ENCODE measurements at regions not wholly inside any gene's neighbourhood (a gene's known extent, or its start where the extent isn't known, plus 50 kb on each side); places are given as distances from the start of the nearest gene placed in this dataset.

DNA sequence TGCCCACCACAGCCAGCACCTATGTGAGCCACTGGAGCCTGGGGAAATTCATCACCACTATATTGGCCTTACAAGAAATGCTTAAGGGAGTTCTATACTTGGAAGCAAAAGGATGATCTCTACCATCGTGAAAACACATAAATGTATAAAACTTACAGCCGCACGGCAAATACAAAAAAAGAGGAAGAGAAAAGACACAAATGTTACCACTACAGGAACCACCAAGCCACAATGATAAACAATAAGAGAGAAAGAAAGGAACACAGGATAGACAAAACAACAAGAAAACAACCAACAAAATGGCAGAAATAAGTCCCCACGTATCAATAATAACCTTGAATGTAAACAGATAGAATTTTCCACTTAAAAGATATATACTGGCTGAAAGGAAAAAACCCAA, 267.5 kb downstream of the TMEM121 start:
- CTCF ChIA-PET = no interaction called here
- intact Hi-C loops (cut with micrococcal nuclease; ENCODE audit: unreplicated experiment) = no loop called here
- Histone ChIP-seq H3K9me3 (ENCODE audit: low read depth, low read length, poor library complexity, severe bottlenecking) (no peaks in the 10 kb centered on the region), H3K27me3 (replicated peaks; ENCODE audit: insufficient read depth, low read depth, low read length, poor library complexity) (peaks cover 33% of the 10 kb centered on the region), H3K4me3 (ENCODE audit: low read depth, low read length, poor library complexity, severe bottlenecking) (no peak overlapping the region), H3K4me1 (ENCODE audit: insufficient read depth, low read length, poor library complexity, severe bottlenecking) (no peaks in the 10 kb centered on the region), H3K27ac (ENCODE audit: low read depth, low read length, poor library complexity, severe bottlenecking) (no peak overlapping the region), H3K36me3 (ENCODE audit: insufficient read depth, low read length, poor library complexity, severe bottlenecking) (no peaks in the 10 kb centered on the region)
- POLR2A ChIA-PET (ENCODE audit: low non-redundant PET) = no interaction called here
- TF ChIP-seq, protein P1, sequence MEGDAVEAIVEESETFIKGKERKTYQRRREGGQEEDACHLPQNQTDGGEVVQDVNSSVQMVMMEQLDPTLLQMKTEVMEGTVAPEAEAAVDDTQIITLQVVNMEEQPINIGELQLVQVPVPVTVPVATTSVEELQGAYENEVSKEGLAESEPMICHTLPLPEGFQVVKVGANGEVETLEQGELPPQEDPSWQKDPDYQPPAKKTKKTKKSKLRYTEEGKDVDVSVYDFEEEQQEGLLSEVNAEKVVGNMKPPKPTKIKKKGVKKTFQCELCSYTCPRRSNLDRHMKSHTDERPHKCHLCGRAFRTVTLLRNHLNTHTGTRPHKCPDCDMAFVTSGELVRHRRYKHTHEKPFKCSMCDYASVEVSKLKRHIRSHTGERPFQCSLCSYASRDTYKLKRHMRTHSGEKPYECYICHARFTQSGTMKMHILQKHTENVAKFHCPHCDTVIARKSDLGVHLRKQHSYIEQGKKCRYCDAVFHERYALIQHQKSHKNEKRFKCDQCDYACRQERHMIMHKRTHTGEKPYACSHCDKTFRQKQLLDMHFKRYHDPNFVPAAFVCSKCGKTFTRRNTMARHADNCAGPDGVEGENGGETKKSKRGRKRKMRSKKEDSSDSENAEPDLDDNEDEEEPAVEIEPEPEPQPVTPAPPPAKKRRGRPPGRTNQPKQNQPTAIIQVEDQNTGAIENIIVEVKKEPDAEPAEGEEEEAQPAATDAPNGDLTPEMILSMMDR (conservative IDR thresholded peaks at IDR 0.05; ENCODE audit: low read depth, low read length) = no peak
- no peak for TF ChIP-seq EZH2 (IDR thresholded peaks at IDR 0.05; ENCODE audit: borderline replicate concordance, low read depth, low read length, poor library complexity, severe bottlenecking)
- BruUV-seq (replicated peaks) = no TSS peak
- no peak for DNase-seq (ENCODE audit: low spot score)

DNA sequence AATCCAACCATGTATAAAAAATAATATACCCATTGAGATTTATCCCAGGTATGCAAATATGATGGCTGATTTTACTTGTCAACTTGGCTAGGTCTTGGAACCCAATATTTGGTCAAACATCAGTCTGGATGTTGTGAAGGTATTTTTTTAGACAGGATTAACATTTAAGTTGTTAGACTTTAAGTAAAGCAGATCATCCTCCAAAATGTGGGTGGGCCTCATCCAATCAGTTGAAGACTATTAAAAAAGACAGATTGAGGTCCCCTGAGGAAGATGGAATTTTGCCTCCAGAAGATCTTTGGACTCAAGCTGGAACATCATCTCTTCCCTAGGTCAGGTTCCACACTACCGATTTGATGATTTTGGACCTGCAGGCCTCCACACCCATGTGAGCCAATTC, 271.2 kb downstream of the TMEM121 start:
- ChIA-PET POLR2A (ENCODE audit: low non-redundant PET) (no interaction called here), CTCF (no interaction called here)
- no peak for DNase-seq (ENCODE audit: low spot score)
- H3K4me1 ChIP-seq (ENCODE audit: insufficient read depth, low read length, poor library complexity, severe bottlenecking) = no peaks in the 10 kb centered on the region
- no peaks in the 10 kb centered on the region for H3K36me3 ChIP-seq (ENCODE audit: insufficient read depth, low read length, poor library complexity, severe bottlenecking)
- no peaks in the 10 kb centered on the region for H3K9me3 ChIP-seq (ENCODE audit: low read depth, low read length, poor library complexity, severe bottlenecking)
- peaks cover 18% of the 10 kb centered on the region for H3K27me3 ChIP-seq (replicated peaks; ENCODE audit: insufficient read depth, low read depth, low read length, poor library complexity)
- BruUV-seq (replicated peaks) = no TSS peak
- H3K4me3 ChIP-seq (ENCODE audit: low read depth, low read length, poor library complexity, severe bottlenecking) = no peak overlapping the region
- intact Hi-C loops (cut with micrococcal nuclease; ENCODE audit: unreplicated experiment) = no loop called here
- no peak for TF ChIP-seq EZH2 (IDR thresholded peaks at IDR 0.05; ENCODE audit: borderline replicate concordance, low read depth, low read length, poor library complexity, severe bottlenecking)
- TF ChIP-seq, protein P1 (conservative IDR thresholded peaks at IDR 0.05; ENCODE audit: low read depth, low read length) = no peak
- no peak overlapping the region for H3K27ac ChIP-seq (ENCODE audit: low read depth, low read length, poor library complexity, severe bottlenecking)

DNA sequence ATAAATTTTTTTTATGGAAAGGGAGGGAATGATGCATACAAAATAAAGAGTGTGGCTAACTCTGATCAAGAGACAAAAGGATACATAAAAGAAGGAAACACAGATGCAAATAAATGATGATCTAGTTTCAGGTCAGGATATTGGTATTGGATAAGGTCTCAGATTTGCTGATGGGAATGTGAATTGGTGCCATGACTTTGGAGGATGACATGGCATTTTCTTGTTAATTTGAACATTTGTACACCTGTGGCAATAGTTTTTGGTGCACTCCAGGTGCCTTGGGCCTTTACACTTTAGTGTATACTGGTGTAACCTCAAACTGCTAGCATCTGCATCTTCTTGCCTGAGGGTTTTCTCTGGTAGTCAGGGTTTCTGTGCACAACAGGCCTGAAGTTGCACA, 279.3 kb downstream of the TMEM121 start:
- BruUV-seq (replicated peaks) = no TSS peak
- no peak overlapping the region for H3K27ac ChIP-seq (ENCODE audit: low read depth, low read length, poor library complexity, severe bottlenecking)
- TF ChIP-seq, protein P1 (conservative IDR thresholded peaks at IDR 0.05; ENCODE audit: low read depth, low read length) = no peak
- no peak for TF ChIP-seq EZH2 (IDR thresholded peaks at IDR 0.05; ENCODE audit: borderline replicate concordance, low read depth, low read length, poor library complexity, severe bottlenecking)
- intact Hi-C loops (cut with micrococcal nuclease; ENCODE audit: unreplicated experiment) = no loop called here
- POLR2A ChIA-PET (ENCODE audit: low non-redundant PET) = no interaction called here
- DNase-seq (ENCODE audit: low spot score) = no peak
- CTCF ChIA-PET = no interaction called here
- no peaks in the 10 kb centered on the region for H3K9me3 ChIP-seq (ENCODE audit: low read depth, low read length, poor library complexity, severe bottlenecking)
- H3K4me1 ChIP-seq (ENCODE audit: insufficient read depth, low read length, poor library complexity, severe bottlenecking) = no peaks in the 10 kb centered on the region
- peaks cover 42% of the 10 kb centered on the region for H3K27me3 ChIP-seq (replicated peaks; ENCODE audit: insufficient read depth, low read depth, low read length, poor library complexity)
- no peak overlapping the region for H3K4me3 ChIP-seq (ENCODE audit: low read depth, low read length, poor library complexity, severe bottlenecking)
- no peaks in the 10 kb centered on the region for H3K36me3 ChIP-seq (ENCODE audit: insufficient read depth, low read length, poor library complexity, severe bottlenecking)
